ENCODE measurements at regions not wholly inside any gene's neighbourhood (a gene's known extent, or its start where the extent isn't known, plus 50 kb on each side); places are given as distances from the start of the nearest gene placed in this dataset.
"Not testable (repeated sequence)": the region's sequence is repeated elsewhere in the genome, so short reads cannot be mapped to it uniquely, and the experiment has no call there.

DNA sequence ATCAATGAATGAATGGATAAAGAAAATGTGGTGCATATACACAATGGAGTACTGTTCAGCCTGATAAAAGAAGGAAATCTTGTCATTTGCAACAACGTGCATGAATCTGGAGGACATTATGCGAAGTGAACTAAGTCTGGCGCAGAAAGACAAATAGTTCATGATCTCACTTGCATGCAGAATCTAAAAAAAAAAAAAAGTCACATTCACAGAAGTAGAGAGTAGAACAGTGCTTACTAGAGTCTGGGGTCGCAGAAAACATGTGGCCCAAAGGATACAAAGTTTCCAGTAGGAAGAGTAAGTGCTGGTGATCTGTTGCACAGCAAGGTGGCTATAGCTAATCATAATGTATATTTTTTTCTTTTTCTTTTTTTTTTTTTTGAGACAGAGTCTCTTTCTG, 167.3 kb downstream of the CRLF3 start:
- H3K27ac ChIP-seq; H3K4me3 ChIP-seq; H3K27me3 ChIP-seq; intact Hi-C loops (cut with DNase I); DNase-seq (ENCODE audit: low spot score in 2 of 2); H3K4me1 ChIP-seq; H3K9me3 ChIP-seq; H3K36me3 ChIP-seq: not testable (repeated sequence)

DNA sequence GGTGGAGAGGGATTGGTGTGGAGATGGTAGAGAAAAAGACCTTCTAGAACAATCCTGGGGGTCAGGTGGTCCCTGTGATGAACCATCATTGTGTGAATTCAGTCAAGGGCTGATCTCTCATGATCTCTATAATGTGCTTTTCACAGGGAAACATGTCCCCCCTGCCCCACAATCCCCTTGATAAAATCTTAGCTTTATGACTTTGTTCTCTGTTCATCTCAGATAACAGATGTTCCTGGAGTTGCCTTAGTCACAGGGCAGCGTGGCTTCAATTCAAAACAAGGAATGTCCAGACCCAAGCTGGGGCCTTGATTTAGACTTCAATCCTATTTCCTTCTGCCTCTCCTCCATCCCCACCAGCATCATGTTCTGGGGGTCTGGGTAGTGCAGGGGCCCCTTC, 171.5 kb downstream of the CRLF3 start:
- H3K9me3 ChIP-seq; H3K4me3 ChIP-seq; H3K27me3 ChIP-seq; H3K4me1 ChIP-seq; H3K36me3 ChIP-seq; DNase-seq (ENCODE audit: low spot score in 2 of 2); intact Hi-C loops (cut with DNase I); H3K27ac ChIP-seq: not testable (repeated sequence)

DNA sequence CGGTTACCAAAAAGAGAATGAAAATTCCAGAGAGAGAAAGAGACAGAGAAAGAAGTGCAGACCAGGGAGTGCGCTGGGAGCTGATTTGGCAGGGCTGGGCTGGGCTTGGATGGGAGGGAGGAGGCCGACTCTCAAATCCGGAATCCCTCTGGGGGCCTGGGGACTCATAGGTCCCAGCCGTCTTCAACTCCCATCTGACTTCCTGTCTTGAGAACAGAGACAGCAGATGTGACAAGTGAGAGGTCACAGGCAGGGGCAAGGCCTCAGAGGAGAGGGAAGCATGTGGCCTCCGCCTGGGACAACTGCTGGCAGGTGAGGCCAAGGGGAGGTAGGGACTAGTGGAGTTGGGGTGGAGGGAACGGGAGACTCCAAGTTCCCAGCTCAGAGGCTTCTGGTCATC, 172.9 kb downstream of the GOSR1 start:
- H3K4me3 ChIP-seq; intact Hi-C loops (cut with DNase I); H3K4me1 ChIP-seq; H3K9me3 ChIP-seq; H3K27me3 ChIP-seq; H3K27ac ChIP-seq; H3K36me3 ChIP-seq; DNase-seq (ENCODE audit: low spot score in 2 of 2): not testable (repeated sequence)

DNA sequence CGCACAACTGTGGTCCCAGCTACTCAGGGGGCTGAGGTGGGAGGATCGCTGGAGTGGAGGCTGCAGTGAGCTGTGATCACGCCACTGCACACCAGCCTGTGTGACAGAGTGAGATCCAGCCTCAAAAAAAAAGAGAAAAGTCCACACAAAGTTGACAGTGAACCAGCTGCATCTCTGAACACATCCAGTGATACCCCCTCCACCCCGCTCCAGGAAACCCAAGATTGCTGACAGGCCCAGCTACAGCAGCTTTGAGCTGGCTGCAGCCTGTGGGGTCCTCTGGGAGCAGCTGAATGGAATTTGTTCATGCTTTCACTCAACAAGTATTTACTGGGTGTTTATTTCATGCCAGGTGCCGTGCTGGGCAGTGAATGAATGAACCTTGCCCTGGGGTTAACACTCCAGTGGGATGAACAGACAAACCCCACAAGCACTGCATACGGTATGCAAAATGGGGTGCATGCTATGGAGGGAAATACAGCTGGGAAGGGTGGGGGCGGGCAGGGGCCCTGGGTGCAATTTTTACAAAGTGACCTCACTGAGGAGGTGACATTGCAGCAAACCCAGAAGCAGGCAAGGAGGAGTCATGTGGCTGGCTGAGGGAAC, 170.9 kb downstream of the GOSR1 start:
- H3K27me3 ChIP-seq; DNase-seq (ENCODE audit: low spot score in 2 of 2); H3K27ac ChIP-seq; H3K4me1 ChIP-seq; intact Hi-C loops (cut with DNase I); H3K36me3 ChIP-seq; H3K4me3 ChIP-seq; H3K9me3 ChIP-seq: not testable (repeated sequence)

DNA sequence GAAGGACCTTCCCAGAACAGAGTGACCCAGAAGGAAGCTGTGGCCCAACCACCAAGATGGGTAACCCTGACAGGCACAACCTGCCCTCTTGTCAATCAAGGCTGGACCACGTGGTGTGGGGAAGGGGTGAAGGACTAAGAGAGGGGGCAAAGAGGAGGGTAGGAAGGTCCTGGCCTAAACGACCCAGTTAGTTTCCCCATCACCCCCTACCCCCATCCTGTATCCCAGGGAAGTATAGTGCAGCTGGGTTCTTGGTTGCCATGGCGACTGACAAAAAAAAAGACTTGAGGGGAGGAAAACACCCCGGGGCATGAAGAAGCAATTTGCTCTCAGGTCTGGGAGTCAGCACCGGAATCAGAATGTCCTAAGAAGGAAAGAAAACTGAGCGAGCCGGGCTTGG, 168.7 kb downstream of the GOSR1 start:
- H3K9me3 ChIP-seq; DNase-seq (ENCODE audit: low spot score in 2 of 2); H3K27ac ChIP-seq; intact Hi-C loops (cut with DNase I); H3K36me3 ChIP-seq; H3K27me3 ChIP-seq; H3K4me3 ChIP-seq; H3K4me1 ChIP-seq: not testable (repeated sequence)

DNA sequence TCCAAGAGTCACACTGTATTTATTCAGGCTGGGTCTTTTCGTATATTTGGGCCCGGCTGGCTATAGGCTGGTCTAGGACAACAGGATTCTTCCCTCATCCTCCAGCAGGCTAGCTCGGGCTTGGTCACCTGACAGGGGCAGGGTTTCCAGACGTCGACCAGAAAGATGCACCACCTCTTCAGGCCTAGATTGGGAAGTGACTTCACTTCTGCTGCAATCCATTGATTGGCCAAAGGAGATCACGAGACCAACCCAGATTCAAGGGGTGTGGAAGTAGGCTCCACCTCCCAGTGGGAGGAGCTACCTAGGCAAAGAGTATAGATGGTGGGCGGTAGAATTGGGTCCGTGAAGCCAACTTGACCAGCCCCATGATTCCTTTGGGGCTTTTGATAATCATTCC, 167.5 kb downstream of the GOSR1 start:
- H3K27ac ChIP-seq; intact Hi-C loops (cut with DNase I); DNase-seq (ENCODE audit: low spot score in 2 of 2); H3K9me3 ChIP-seq; H3K4me3 ChIP-seq; H3K36me3 ChIP-seq; H3K4me1 ChIP-seq; H3K27me3 ChIP-seq: not testable (repeated sequence)

DNA sequence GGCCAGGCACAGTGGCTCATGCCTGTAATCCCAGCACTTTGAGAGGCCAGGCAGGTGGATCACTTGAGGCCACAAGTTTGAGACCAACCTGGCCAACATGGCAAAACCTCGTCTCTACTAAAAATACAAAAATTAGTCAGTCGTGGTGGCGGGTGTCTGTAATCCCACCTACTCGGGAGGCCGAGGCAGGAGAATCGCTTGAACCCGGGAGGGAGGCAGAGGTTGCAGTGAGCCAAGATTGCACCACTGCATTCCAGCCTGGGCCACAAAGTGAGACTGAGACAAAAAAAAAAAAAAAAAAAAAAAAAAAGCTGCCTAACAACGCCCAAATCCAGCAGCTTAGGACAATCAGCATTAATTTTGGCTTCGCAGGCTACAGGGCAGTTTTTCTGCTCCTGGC, 167.1 kb downstream of the GOSR1 start:
- intact Hi-C loops (cut with DNase I); H3K36me3 ChIP-seq; H3K4me3 ChIP-seq; H3K27me3 ChIP-seq; H3K27ac ChIP-seq; H3K9me3 ChIP-seq; H3K4me1 ChIP-seq; DNase-seq (ENCODE audit: low spot score in 2 of 2): not testable (repeated sequence)

DNA sequence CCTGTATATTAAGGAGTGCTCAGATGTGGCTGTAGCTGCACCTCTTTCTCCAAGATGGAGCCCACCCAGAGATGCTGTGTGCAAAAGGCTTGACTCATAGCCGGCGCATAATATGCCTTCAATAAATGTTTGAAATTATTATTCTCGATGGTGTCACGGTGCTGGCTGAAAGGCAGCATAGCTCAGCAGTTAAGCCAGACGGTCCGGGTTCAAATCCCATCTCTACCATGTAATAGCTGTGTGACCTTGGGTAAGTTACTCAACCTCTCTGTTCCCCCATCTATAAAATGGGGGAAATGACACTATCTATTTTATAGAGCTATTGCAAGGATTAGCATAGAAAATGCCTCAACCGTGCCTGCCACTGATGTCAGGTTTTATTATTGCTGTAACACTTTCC, 164.2 kb downstream of the GOSR1 start:
- H3K4me1 ChIP-seq; DNase-seq (ENCODE audit: low spot score in 2 of 2); intact Hi-C loops (cut with DNase I); H3K9me3 ChIP-seq; H3K27ac ChIP-seq; H3K27me3 ChIP-seq; H3K36me3 ChIP-seq; H3K4me3 ChIP-seq: not testable (repeated sequence)

DNA sequence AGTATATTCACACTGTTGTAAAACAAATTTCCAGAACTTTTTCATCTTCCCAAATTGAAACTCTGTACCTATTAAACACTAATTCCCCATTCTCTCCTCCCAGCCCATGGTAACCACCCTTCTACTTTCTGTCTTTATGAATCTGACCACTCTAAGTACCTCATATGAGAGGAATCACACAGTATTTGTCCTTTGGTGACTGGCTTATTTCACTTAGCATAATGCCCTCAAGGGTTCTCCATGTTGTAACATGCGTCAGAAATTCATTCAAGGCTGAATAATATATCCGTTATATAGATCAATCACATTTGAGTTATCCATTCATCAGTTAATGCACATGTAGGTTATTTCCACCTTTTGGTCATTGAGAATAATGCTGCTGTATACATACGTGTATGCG, 162.2 kb downstream of the GOSR1 start:
- H3K4me3 ChIP-seq; H3K36me3 ChIP-seq; intact Hi-C loops (cut with DNase I); H3K9me3 ChIP-seq; H3K4me1 ChIP-seq; DNase-seq (ENCODE audit: low spot score in 2 of 2); H3K27ac ChIP-seq; H3K27me3 ChIP-seq: not testable (repeated sequence)

DNA sequence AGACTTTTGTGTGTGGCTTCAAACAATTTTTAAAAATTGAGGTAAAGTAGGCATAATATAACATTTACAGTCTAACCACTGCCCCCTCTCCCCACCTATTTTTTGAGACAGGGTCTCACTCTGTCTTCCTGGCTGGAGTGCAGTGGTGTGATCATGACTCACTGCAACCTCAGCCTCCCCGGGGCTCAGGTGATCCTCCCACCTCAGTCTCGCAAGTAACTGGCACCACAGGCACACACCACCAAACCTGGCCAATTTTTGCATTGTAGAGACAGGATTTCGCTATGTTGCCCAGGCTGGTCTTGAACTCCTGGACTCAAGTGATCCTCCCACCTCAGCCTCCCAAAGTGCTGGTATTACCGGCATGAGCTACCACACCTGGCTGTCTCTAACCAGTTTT, 161.8 kb downstream of the GOSR1 start:
- H3K27me3 ChIP-seq; H3K4me3 ChIP-seq; intact Hi-C loops (cut with DNase I); H3K27ac ChIP-seq; H3K9me3 ChIP-seq; DNase-seq (ENCODE audit: low spot score in 2 of 2); H3K36me3 ChIP-seq; H3K4me1 ChIP-seq: not testable (repeated sequence)

DNA sequence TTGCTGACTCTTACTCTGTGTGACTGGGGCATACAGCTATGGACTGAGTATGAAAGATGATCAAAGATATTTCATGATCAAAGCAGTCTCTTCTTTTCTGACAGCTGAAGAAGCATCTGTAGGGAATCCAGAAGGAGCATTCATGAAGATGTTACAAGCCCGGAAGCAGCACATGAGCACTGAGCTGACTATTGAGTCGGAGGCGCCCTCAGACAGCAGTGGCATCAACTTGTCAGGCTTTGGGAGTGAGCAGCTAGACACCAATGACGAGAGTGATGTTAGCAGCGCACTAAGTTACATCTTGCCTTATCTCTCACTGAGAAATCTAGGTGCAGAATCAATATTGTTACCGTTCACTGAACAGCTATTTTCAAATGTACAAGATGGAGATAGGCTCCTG, 154.4 kb downstream of the GOSR1 start:
- peaks cover 4 to 14% of the 10 kb centered on the region in 2 donors for H3K36me3 ChIP-seq
- H3K4me3 ChIP-seq; H3K27me3 ChIP-seq; H3K4me1 ChIP-seq; H3K27ac ChIP-seq; DNase-seq (ENCODE audit: low spot score in 2 of 2); H3K9me3 ChIP-seq; intact Hi-C loops (cut with DNase I): not testable (repeated sequence)

DNA sequence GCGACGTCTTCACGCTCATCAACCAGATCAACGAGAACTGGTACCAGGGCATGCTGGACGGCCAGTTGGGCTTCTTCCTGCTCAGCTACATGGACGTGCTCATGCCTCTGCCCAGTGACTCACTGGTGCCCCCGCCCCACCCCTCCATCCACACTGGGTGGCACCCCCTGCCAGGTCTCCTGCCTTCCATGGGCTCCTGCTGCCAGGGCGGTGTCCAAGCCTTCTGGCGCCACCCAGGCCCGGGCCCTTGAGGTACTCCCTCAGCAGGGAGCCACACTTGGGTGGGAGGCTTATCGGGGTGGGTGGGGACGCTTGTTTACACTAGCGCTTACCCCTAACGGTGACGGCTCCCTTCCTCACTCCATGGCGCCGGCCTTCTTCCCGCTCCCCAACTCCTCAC, 148.2 kb downstream of the GOSR1 start:
- intact Hi-C loops (cut with DNase I), result not testable (repeated sequence)

DNA sequence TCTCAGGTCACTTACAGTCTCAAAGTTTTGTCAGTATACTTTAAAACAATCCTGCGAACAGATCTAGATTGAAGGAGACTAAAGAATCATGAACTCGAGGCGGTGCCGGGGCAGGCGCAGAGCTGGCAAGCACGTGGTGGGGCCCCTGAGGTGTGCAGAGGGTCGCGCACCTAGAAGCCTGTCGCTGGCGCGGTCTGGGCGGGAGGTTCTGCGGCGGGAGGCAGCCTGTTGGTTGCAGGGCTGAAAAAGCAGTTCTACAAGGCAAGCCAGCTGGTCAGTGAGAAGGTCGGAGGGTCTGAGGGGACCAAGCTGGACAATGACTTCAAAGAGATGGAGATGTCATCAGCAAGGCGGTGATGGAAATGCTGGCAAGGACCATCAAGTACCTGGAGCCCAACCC, 147.0 kb downstream of the GOSR1 start:
- H3K4me1 ChIP-seq; H3K27ac ChIP-seq; H3K27me3 ChIP-seq; H3K9me3 ChIP-seq; H3K4me3 ChIP-seq; intact Hi-C loops (cut with DNase I); DNase-seq (ENCODE audit: low spot score in 2 of 2): not testable (repeated sequence)
- peaks cover 5 to 18% of the 10 kb centered on the region in 2 donors for H3K36me3 ChIP-seq

More for the DNA sequence above, 148.2 kb downstream of the GOSR1 start:
- not testable (repeated sequence) for DNase-seq (ENCODE audit: low spot score in 2 of 2); H3K4me3 ChIP-seq; H3K4me1 ChIP-seq; H3K27ac ChIP-seq; H3K9me3 ChIP-seq; H3K27me3 ChIP-seq
- peaks cover 5 to 18% of the 10 kb centered on the region in 2 donors for H3K36me3 ChIP-seq

DNA sequence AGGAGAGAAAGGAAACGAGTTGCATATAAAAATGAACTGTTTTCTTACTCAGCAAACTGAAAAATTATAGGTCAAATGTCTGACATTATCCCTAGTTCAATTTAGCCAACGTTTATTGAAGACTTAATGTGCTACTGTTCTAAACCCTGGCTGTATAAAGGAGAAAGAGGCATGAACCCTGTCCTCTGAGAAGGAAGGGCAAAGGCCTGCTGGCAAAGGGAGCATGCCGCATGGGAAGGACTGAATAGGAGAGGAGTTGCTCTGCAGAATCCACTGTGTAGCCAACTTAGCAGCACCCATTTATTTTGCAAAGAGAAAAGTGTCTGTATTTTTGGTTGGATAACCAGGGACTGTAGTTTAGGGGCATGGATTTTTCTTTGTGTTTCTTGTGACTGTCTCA, 132.5 kb downstream of the GOSR1 start:
- DNase-seq (ENCODE audit: low spot score in 2 of 2); H3K4me3 ChIP-seq; H3K4me1 ChIP-seq: not testable (repeated sequence)

More for the DNA sequence above, 132.5 kb downstream of the GOSR1 start:
- H3K27ac ChIP-seq; H3K27me3 ChIP-seq; H3K9me3 ChIP-seq; H3K36me3 ChIP-seq; intact Hi-C loops (cut with DNase I): not testable (repeated sequence)
